CD4-positive, alpha-beta T cell (primary cell): ENCODE measurements at regions not wholly inside any gene's neighbourhood (a gene's known extent, or its start where the extent isn't known, plus 50 kb on each side); places are given as distances from the start of the nearest gene placed in this dataset.

Experiments used
- ATAC-seq: fragments of 200-7000 bp; cut with Tn5 transposase; one replicate; pipeline ENCODE4 v1.10.0; 2022; ENCODE audit warnings: mild to moderate bottlenecking; ENCODE audit not compliant: poor library complexity
- CTCF ChIA-PET: fragments of 350-600 bp; sonication (Branson Sonifier 250); formaldehyde crosslinking; loops from one replicate; lab custom pipeline; 2021; ENCODE audit warnings: antibody characterized with exemption, inconsistent platforms; lab: Charles Lee
- POLR2A ChIA-PET: fragments of 350-600 bp; sonication (Branson Sonifier 250); formaldehyde crosslinking; loops from one replicate; lab custom pipeline; 2021; ENCODE audit warnings: antibody characterized with exemption, inconsistent platforms; lab: Charles Lee
- DNase-seq, 14 experiments: peaks; one replicate each; pipeline ENCODE4 v3.0.0-alpha.2; 2013 to 2020; ENCODE audit warnings: mixed read lengths in 2 of 14
- H3K27ac ChIP-seq, 2 donors: one replicate each; pipeline versions ENCODE4 v1.5.1 to v1.7.0; 2013; ENCODE audit warnings: low read length in 2 of 2, low read depth in 1 of 2, mild to moderate bottlenecking in 1 of 2
- H3K27me3 ChIP-seq, 2 experiments: 1 replicate in 1 of 2; 2 replicates in 1 of 2; pipeline versions ENCODE4 v1.6.1 to v1.7.0; 2013; ENCODE audit warnings: low read length in 2 of 2, control low read depth in 1 of 2, mild to moderate bottlenecking in 1 of 2, moderate library complexity in 1 of 2; ENCODE audit not compliant: insufficient read depth in 2 of 2, control insufficient read depth in 1 of 2
- H3K36me3 ChIP-seq: one replicate; pipeline ENCODE4 v1.6.1; 2013; ENCODE audit warnings: low read length, control low read depth; ENCODE audit not compliant: insufficient read depth
- H3K4me1 ChIP-seq: one replicate; pipeline ENCODE4 v1.6.1; 2013; ENCODE audit warnings: low read length, control low read depth; ENCODE audit not compliant: insufficient read depth
- H3K4me3 ChIP-seq: one replicate; pipeline ENCODE4 v1.5.1; 2013; ENCODE audit warnings: mild to moderate bottlenecking, low read length, moderate library complexity
- H3K9me3 ChIP-seq, 2 experiments: 1 replicate in 1 of 2; 2 replicates in 1 of 2; pipeline versions ENCODE4 v1.6.1 to v1.7.0; 2013; ENCODE audit warnings: low read length in 2 of 2, mild to moderate bottlenecking in 2 of 2, control low read depth in 1 of 2, moderate library complexity in 1 of 2; ENCODE audit not compliant: control insufficient read depth in 1 of 2, insufficient read depth in 1 of 2
- H3K27ac Mint-ChIP-seq: one replicate; pipeline ENCODE4 v1.8.0; 2020; ENCODE audit warnings: mixed read lengths
- H3K27me3 Mint-ChIP-seq: one replicate; pipeline ENCODE4 v1.8.0; 2021; ENCODE audit warnings: mixed read lengths
- H3K36me3 Mint-ChIP-seq: one replicate; pipeline ENCODE4 v1.8.0; 2021; ENCODE audit warnings: low read depth, mixed read lengths
- H3K4me1 Mint-ChIP-seq: one replicate; pipeline ENCODE4 v1.8.0; 2021; ENCODE audit warnings: low read depth, mixed read lengths
- H3K4me3 Mint-ChIP-seq: one replicate; pipeline ENCODE4 v1.8.0; 2020; ENCODE audit warnings: mild to moderate bottlenecking, mixed read lengths
- H3K9me3 Mint-ChIP-seq: one replicate; pipeline ENCODE4 v1.8.0; 2020; ENCODE audit warnings: mixed read lengths
- CTCF ChIP-seq: fragments of 200-600 bp; IDR thresholded peaks from one replicate; pipeline ENCODE4 v1.8.0; 2022; ENCODE audit warnings: antibody characterized with exemption, mild to moderate bottlenecking
- intact Hi-C, 2 experiments: fragments of 100-400 bp; cut with DNase I in 1 of 2; cut with micrococcal nuclease in 1 of 2; formaldehyde crosslinking; loops; one replicate each; pipeline versions ENCODE4 v1.15.1 to v1.9.0; 2023 to 2025; cut with DNase I, micrococcal nuclease

GRCh38 chr16:58906981-58907715 is 173.0 kb upstream of the GOT2 start:
- DNase-seq (no peak), ATAC-seq (no peak)
- Mint-ChIP-seq H3K9me3 (no peaks in the 10 kb centered on the region), H3K27ac (no peak overlapping the region), H3K36me3 (no peaks in the 10 kb centered on the region), H3K4me3 (no peak overlapping the region), H3K4me1 (no peaks in the 10 kb centered on the region), H3K27me3 (no peaks in the 10 kb centered on the region)
- Histone ChIP-seq H3K27ac (no peak overlapping the region), H3K36me3 (no peaks in the 10 kb centered on the region), H3K27me3 (no peaks in the 10 kb centered on the region), H3K9me3 (no peaks in the 10 kb centered on the region), H3K4me1 (no peaks in the 10 kb centered on the region), H3K4me3 (no peak overlapping the region)
- intact Hi-C loops, result no loop called here
- ChIA-PET POLR2A (no interaction called here), CTCF (interaction anchor here (1.7 kb wide), 1 partner anchor 9 kb away, joined by 5 read pairs; no protein-coding TSS in a partner anchor)
- TF ChIP-seq CTCF, result no peak

- no peak overlapping the region for H3K4me3 Mint-ChIP-seq
- no peaks in the 10 kb centered on the region for H3K4me1 ChIP-seq
- no peaks in the 10 kb centered on the region for H3K9me3 ChIP-seq
- H3K27me3 Mint-ChIP-seq, result no peaks in the 10 kb centered on the region
- H3K36me3 ChIP-seq, result no peaks in the 10 kb centered on the region
- H3K27ac ChIP-seq, result no peak overlapping the region
- ChIA-PET CTCF (no interaction called here), POLR2A (no interaction called here)
- H3K9me3 Mint-ChIP-seq, result peaks cover 2% of the 10 kb centered on the region
- no peaks in the 10 kb centered on the region for H3K36me3 Mint-ChIP-seq
- TF ChIP-seq CTCF, result no peak
- ATAC-seq (no peak), DNase-seq (no peak)
- H3K27ac Mint-ChIP-seq, result no peak overlapping the region
- H3K4me3 ChIP-seq, result no peak overlapping the region
- intact Hi-C loops, result no loop called here
- H3K4me1 Mint-ChIP-seq, result no peaks in the 10 kb centered on the region
- no peaks in the 10 kb centered on the region for H3K27me3 ChIP-seq
These were observed 170.2 kb upstream of the GOT2 start for GRCh38 chr16:58904291-58904690.

GRCh38 chr16:58889516-58889915 is 155.4 kb upstream of the GOT2 start:
- no peak for TF ChIP-seq CTCF
- no peaks in the 10 kb centered on the region for H3K27me3 ChIP-seq
- Mint-ChIP-seq H3K36me3 (no peaks in the 10 kb centered on the region), H3K27ac (no peak overlapping the region), H3K27me3 (peaks cover 4% of the 10 kb centered on the region), H3K4me1 (no peaks in the 10 kb centered on the region), H3K9me3 (peaks cover 8% of the 10 kb centered on the region), H3K4me3 (no peak overlapping the region)
- H3K9me3 ChIP-seq, result no peaks in the 10 kb centered on the region
- no peak for ATAC-seq
- H3K36me3 ChIP-seq, result no peaks in the 10 kb centered on the region
- CTCF ChIA-PET, result no interaction called here
- POLR2A ChIA-PET, result no interaction called here
- no peak overlapping the region for H3K27ac ChIP-seq
- DNase-seq, result no peak
- no peak overlapping the region for H3K4me3 ChIP-seq
- no peaks in the 10 kb centered on the region for H3K4me1 ChIP-seq
- intact Hi-C loops, result no loop called here
